H9 (cell line): ENCODE measurements at regions not wholly inside any gene's neighbourhood (a gene's known extent, or its start where the extent isn't known, plus 50 kb on each side); places are given as distances from the start of the nearest gene placed in this dataset.

ENCODE experiments used
- DNase-seq: peaks from one replicate; pipeline ENCODE4 v3.0.0-alpha.2; 2017
- H2AFZ ChIP-seq: one replicate; pipeline ENCODE4 v1.6.1; 2013; ENCODE audit warnings: mild to moderate bottlenecking, low read length, control low read depth, moderate library complexity
- H2AK5ac ChIP-seq: 2 replicates; pipeline ENCODE4 v1.6.1; 2013; ENCODE audit warnings: low read length, control low read depth, mixed read lengths; ENCODE audit not compliant: insufficient read length
- H2BK120ac ChIP-seq: one replicate; pipeline ENCODE4 v1.6.1; 2013; ENCODE audit warnings: low read depth, mild to moderate bottlenecking, low read length, control low read depth, inconsistent platforms; ENCODE audit not compliant: poor library complexity, severe bottlenecking
- H2BK12ac ChIP-seq: 2 replicates; pipeline ENCODE4 v1.6.1; 2013; ENCODE audit warnings: low read length, control low read depth, mixed read lengths, low read depth; ENCODE audit not compliant: insufficient read length
- H2BK15ac ChIP-seq: 2 replicates; pipeline ENCODE4 v1.6.1; 2013; ENCODE audit warnings: low read depth, low read length, control low read depth
- H2BK20ac ChIP-seq: one replicate; pipeline ENCODE4 v1.6.1; 2013; ENCODE audit warnings: low read depth, mild to moderate bottlenecking, low read length, control low read depth, inconsistent platforms; ENCODE audit not compliant: poor library complexity, severe bottlenecking
- H2BK5ac ChIP-seq: 2 replicates; pipeline ENCODE4 v1.6.1; 2013; ENCODE audit warnings: low read length, control low read depth, mixed read lengths; ENCODE audit not compliant: insufficient read length
- H3K14ac ChIP-seq: 2 replicates; pipeline ENCODE4 v1.6.1; 2013; ENCODE audit warnings: low read length, control low read depth; ENCODE audit not compliant: insufficient read depth
- H3K18ac ChIP-seq: 2 replicates; pipeline ENCODE4 v1.6.1; 2013; ENCODE audit warnings: low read depth, mild to moderate bottlenecking, mixed read lengths, low read length, control low read depth; ENCODE audit not compliant: insufficient read length
- H3K23ac ChIP-seq: 2 replicates; pipeline ENCODE4 v1.6.1; 2013; ENCODE audit warnings: low read length, control low read depth, mixed read lengths, low read depth; ENCODE audit not compliant: insufficient read length
- H3K23me2 ChIP-seq: 2 replicates; pipeline ENCODE4 v1.6.1; 2013; ENCODE audit warnings: low read depth, mild to moderate bottlenecking, mixed read lengths, low read length, control low read depth; ENCODE audit not compliant: insufficient read length, poor library complexity, severe bottlenecking
- H3K27ac ChIP-seq: 2 replicates; pipeline ENCODE4 v1.5.1; 2013; ENCODE audit warnings: low read length, control low read depth, mixed read lengths, low read depth; ENCODE audit not compliant: insufficient read length
- H3K27me3 ChIP-seq: 2 replicates; pipeline ENCODE4 v1.6.1; 2013; ENCODE audit warnings: low read length, control low read depth, inconsistent platforms; ENCODE audit not compliant: insufficient read depth
- H3K4ac ChIP-seq: 2 replicates; pipeline ENCODE4 v1.6.1; 2013; ENCODE audit warnings: low read depth, mild to moderate bottlenecking, control low read depth, inconsistent platforms, low read length, moderate library complexity
- H3K4me1 ChIP-seq: 2 replicates; pipeline ENCODE4 v1.6.1; 2013; ENCODE audit warnings: low read length, control low read depth, inconsistent platforms; ENCODE audit not compliant: insufficient read depth
- H3K4me2 ChIP-seq: 2 replicates; pipeline ENCODE4 v1.6.1; 2013; ENCODE audit warnings: low read length, control low read depth, mixed read lengths; ENCODE audit not compliant: insufficient read length, insufficient read depth
- H3K56ac ChIP-seq: 2 replicates; pipeline ENCODE4 v1.6.1; 2013; ENCODE audit warnings: low read depth, mild to moderate bottlenecking, mixed read lengths, low read length, control low read depth; ENCODE audit not compliant: insufficient read length
- H3K79me1 ChIP-seq: 2 replicates; pipeline ENCODE4 v1.6.1; 2013; ENCODE audit warnings: low read depth, mild to moderate bottlenecking, moderate library complexity, low read length, control low read depth, inconsistent platforms; ENCODE audit not compliant: insufficient read depth, poor library complexity, severe bottlenecking
- H3K79me2 ChIP-seq: 2 replicates; pipeline ENCODE4 v1.6.1; 2013; ENCODE audit warnings: low read length, control low read depth, inconsistent platforms; ENCODE audit not compliant: insufficient read depth
- H3K9ac ChIP-seq: 2 replicates; pipeline ENCODE4 v1.6.1; 2013; ENCODE audit warnings: low read length, control low read depth, mixed read lengths; ENCODE audit not compliant: insufficient read length; ENCODE audit errors: extremely low read depth
- H3K9me3 ChIP-seq: one replicate; pipeline ENCODE4 v1.6.1; 2013; ENCODE audit warnings: low read depth, low read length, inconsistent platforms; ENCODE audit not compliant: control insufficient read depth
- H3T11ph ChIP-seq: one replicate; pipeline ENCODE4 v1.6.1; 2013; ENCODE audit warnings: mild to moderate bottlenecking, low read length, control low read depth, inconsistent platforms
- H4K20me1 ChIP-seq: one replicate; pipeline ENCODE4 v1.6.1; 2013; ENCODE audit not compliant: control insufficient read depth, insufficient read length, insufficient read depth
- H4K5ac ChIP-seq: 2 replicates; pipeline ENCODE4 v1.6.1; 2013; ENCODE audit warnings: low read depth, mild to moderate bottlenecking, mixed read lengths, low read length, control low read depth; ENCODE audit not compliant: insufficient read length
- H4K8ac ChIP-seq: replicated peaks from 2 replicates; pipeline ENCODE4 v1.6.1; 2013; ENCODE audit warnings: low read length, control low read depth, mixed read lengths, low read depth; ENCODE audit not compliant: insufficient read length
- H4K91ac ChIP-seq: 2 replicates; pipeline ENCODE4 v1.6.1; 2013; ENCODE audit warnings: low read depth, mild to moderate bottlenecking, moderate library complexity, mixed read lengths, low read length, control low read depth; ENCODE audit not compliant: insufficient read length
- H3K27ac Mint-ChIP-seq, 3 experiments: 2 replicates in 2 of 3; 3 replicates in 1 of 3; pipeline ENCODE4 v1.8.0; 2020 to 2021; ENCODE audit warnings: mixed read lengths in 3 of 3, mild to moderate bottlenecking in 1 of 3, moderate library complexity in 1 of 3
- H3K27me3 Mint-ChIP-seq: 2 replicates; pipeline ENCODE4 v1.8.0; 2021; ENCODE audit warnings: low read depth, mild to moderate bottlenecking, moderate library complexity, mixed read lengths
- H3K36me3 Mint-ChIP-seq, 3 experiments: 2 replicates in 2 of 3; 3 replicates in 1 of 3; pipeline ENCODE4 v1.8.0; 2020 to 2021; ENCODE audit warnings: low read depth in 3 of 3, mixed read lengths in 3 of 3; ENCODE audit not compliant: insufficient read depth in 1 of 3
- H3K4me1 Mint-ChIP-seq, 2 experiments: 2 replicates each; pipeline ENCODE4 v1.8.0; 2020; ENCODE audit warnings: mixed read lengths in 2 of 2
- H3K4me3 Mint-ChIP-seq, 2 experiments: 2 replicates in 1 of 2; 3 replicates in 1 of 2; pipeline ENCODE4 v1.8.0; 2020 to 2021; ENCODE audit warnings: mild to moderate bottlenecking in 2 of 2, mixed read lengths in 2 of 2, moderate library complexity in 1 of 2
- H3K9me3 Mint-ChIP-seq, 2 experiments: 2 replicates in 1 of 2; 3 replicates in 1 of 2; pipeline ENCODE4 v1.8.0; 2020; ENCODE audit warnings: mild to moderate bottlenecking in 2 of 2, mixed read lengths in 2 of 2, moderate library complexity in 1 of 2
- WGBS: extraction: QIAGEN DNeasy Blood & Tissue Kit; methylation state at CpG from one replicate; pipeline ENCODE4 v1.1.7; 2013; ENCODE audit warnings: missing lambda C conversion rate, low lambda C conversion rate, mixed read lengths; ENCODE audit not compliant: insufficient read length; ENCODE audit errors: extremely low coverage; 5-methylcytosine and 5-hydroxymethylcytosine counted together
- TF ChIP-seq, protein P1 (sequence below): fragments of 200-600 bp; sonication (generic); conservative IDR thresholded peaks from 3 replicates; pipeline ENCODE4 v1.8.0; 2021; ENCODE audit warnings: antibody characterized with exemption, mild to moderate bottlenecking

DNA sequence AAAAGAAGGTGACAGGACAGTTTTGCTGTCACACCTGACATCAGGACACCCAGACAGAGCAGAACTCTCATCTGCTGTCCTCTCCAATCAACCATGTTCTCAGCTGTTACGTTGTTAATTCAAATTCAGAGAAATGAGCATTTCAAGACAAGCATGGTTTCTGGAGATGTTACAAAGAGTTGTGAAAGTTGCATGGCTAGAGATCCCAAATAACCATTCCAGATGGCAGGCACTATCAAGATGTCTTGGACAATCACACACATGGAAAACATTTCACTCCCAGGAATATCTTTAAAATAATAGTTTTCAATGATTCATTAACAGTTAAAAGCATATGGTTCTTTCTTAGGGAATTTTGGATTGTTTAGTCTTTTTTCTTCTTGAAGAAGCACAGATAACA lies 533.1 kb downstream of the AGTPBP1 start:
- no peaks in the 10 kb centered on the region for H3K36me3 Mint-ChIP-seq
- Histone ChIP-seq H2BK120ac (no peak overlapping the region), H3K79me2 (no peaks in the 10 kb centered on the region), H3K4me1 (no peaks in the 10 kb centered on the region), H4K91ac (no peak overlapping the region), H3K23me2 (no peaks in the 10 kb centered on the region), H3K56ac (no peak overlapping the region), H2AK5ac (no peak overlapping the region), H3K79me1 (no peaks in the 10 kb centered on the region), H3K9me3 (no peaks in the 10 kb centered on the region), H3T11ph (no peak overlapping the region), H2AFZ (no peak overlapping the region), H3K14ac (no peak overlapping the region), H3K4ac (no peak overlapping the region), H3K9ac (no peak overlapping the region), H3K27ac (no peak overlapping the region), H3K4me2 (no peak overlapping the region), H2BK12ac (no peak overlapping the region), H3K18ac (no peak overlapping the region), H2BK20ac (no peak overlapping the region), H3K27me3 (no peaks in the 10 kb centered on the region), H2BK5ac (no peak overlapping the region), H4K8ac (no peak overlapping the region), H4K20me1 (no peaks in the 10 kb centered on the region), H2BK15ac (no peak overlapping the region), H3K23ac (no peak overlapping the region), H4K5ac (no peak overlapping the region)
- no peak for DNase-seq
- no peaks in the 10 kb centered on the region; the same call in 1 of the 2 replicates for H3K27me3 Mint-ChIP-seq
- whole genome bisulfite sequencing: no CpG with 5 or more reads among the region's 1 CpG
- no peak overlapping the region for H3K4me3 Mint-ChIP-seq
- H3K9me3 Mint-ChIP-seq: peaks cover 6 to 8% of the 10 kb centered on the region in 2 experiments; a peak in 3 of 5 replicates
- peaks cover 15 to 27% of the 10 kb centered on the region in 2 experiments for H3K4me1 Mint-ChIP-seq
- TF ChIP-seq, protein P1, sequence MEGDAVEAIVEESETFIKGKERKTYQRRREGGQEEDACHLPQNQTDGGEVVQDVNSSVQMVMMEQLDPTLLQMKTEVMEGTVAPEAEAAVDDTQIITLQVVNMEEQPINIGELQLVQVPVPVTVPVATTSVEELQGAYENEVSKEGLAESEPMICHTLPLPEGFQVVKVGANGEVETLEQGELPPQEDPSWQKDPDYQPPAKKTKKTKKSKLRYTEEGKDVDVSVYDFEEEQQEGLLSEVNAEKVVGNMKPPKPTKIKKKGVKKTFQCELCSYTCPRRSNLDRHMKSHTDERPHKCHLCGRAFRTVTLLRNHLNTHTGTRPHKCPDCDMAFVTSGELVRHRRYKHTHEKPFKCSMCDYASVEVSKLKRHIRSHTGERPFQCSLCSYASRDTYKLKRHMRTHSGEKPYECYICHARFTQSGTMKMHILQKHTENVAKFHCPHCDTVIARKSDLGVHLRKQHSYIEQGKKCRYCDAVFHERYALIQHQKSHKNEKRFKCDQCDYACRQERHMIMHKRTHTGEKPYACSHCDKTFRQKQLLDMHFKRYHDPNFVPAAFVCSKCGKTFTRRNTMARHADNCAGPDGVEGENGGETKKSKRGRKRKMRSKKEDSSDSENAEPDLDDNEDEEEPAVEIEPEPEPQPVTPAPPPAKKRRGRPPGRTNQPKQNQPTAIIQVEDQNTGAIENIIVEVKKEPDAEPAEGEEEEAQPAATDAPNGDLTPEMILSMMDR: no peak
- no peak overlapping the region for H3K27ac Mint-ChIP-seq
